Ovary (tissue), 3 donors: ENCODE measurements at regions not wholly inside any gene's neighbourhood (a gene's known extent, or its start where the extent isn't known, plus 50 kb on each side); places are given as distances from the start of the nearest gene placed in this dataset.

Experiments
- EP300 ChIP-seq: sonication (generic); formaldehyde crosslinking; IDR thresholded peaks from one replicate; pipeline ENCODE4 v1.6.1; 2017; ENCODE audit warnings: antibody characterized with exemption
- POLR2A ChIP-seq: fragments of 450-650 bp; IDR thresholded peaks from one replicate; pipeline ENCODE4 v1.6.1; 2017; ENCODE audit warnings: antibody characterized with exemption, mild to moderate bottlenecking, moderate library complexity
- TF ChIP-seq, protein P1 (sequence below), 3 donors: fragments of 450-650 bp in 2 of 3; fragments of 200-600 bp in 1 of 3; IDR thresholded peaks; one replicate each; pipeline versions ENCODE4 v1.5.1 to v1.8.0; 2016 to 2022; ENCODE audit warnings: antibody characterized with exemption in 3 of 3, mild to moderate bottlenecking in 1 of 3
- donor health status: DM: no; HTN: no; CAD: no.

DNA sequence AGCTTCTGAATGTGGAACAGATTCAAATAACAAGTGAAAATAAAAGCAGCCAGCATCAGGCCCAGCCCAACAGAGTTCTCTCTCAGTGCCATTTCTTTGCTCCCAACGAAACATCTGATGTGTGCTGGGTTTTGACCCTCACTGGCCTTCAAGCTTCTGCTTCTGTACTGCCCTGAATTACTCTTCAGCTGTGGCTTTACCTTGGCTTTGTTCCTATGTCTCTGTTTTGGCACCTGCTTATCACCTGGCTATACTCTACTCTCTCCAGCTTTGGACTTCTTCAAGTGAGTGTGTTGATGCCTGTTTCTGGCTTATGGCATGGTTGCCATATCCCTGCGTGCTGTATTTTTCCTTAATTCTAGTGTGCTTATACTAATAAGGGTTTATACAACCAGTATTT lies 768.3 kb downstream of the SORCS1 start:
- TF ChIP-seq, protein P1, sequence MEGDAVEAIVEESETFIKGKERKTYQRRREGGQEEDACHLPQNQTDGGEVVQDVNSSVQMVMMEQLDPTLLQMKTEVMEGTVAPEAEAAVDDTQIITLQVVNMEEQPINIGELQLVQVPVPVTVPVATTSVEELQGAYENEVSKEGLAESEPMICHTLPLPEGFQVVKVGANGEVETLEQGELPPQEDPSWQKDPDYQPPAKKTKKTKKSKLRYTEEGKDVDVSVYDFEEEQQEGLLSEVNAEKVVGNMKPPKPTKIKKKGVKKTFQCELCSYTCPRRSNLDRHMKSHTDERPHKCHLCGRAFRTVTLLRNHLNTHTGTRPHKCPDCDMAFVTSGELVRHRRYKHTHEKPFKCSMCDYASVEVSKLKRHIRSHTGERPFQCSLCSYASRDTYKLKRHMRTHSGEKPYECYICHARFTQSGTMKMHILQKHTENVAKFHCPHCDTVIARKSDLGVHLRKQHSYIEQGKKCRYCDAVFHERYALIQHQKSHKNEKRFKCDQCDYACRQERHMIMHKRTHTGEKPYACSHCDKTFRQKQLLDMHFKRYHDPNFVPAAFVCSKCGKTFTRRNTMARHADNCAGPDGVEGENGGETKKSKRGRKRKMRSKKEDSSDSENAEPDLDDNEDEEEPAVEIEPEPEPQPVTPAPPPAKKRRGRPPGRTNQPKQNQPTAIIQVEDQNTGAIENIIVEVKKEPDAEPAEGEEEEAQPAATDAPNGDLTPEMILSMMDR (IDR thresholded peaks at IDR 0.05): no peak
- no peak for TF ChIP-seq POLR2A
- no peak for TF ChIP-seq EP300
